Tibial artery (tissue), 4 donors: ENCODE measurements at regions not wholly inside any gene's neighbourhood (a gene's known extent, or its start where the extent isn't known, plus 50 kb on each side); places are given as distances from the start of the nearest gene placed in this dataset.

Source experiments
- DNase-seq, 2 donors: peaks; one replicate each; pipeline ENCODE4 v3.0.0-alpha.2; 2019
- H3K27ac ChIP-seq, 2 donors: fragments of 200-600 bp; sonication (generic) in 1 of 2; 1 replicate in 1 of 2; 2 replicates in 1 of 2; pipeline ENCODE4 v1.5.1; 2018 to 2019; ENCODE audit warnings: mild to moderate bottlenecking in 1 of 2
- H3K27me3 ChIP-seq, 2 donors: fragments of 200-600 bp; sonication (generic) in 1 of 2; one replicate each; pipeline versions ENCODE4 v1.5.1 to v1.6.0; 2016 to 2019
- H3K36me3 ChIP-seq, 3 donors: fragments of 200-600 bp; sonication (generic) in 2 of 3; one replicate each; pipeline ENCODE4 v1.5.1; 2016 to 2019; ENCODE audit warnings: mild to moderate bottlenecking in 2 of 3
- H3K4me1 ChIP-seq, 4 donors: fragments of 200-600 bp; sonication (generic) in 2 of 4; 1 replicate in 3 of 4; 2 replicates in 1 of 4; pipeline ENCODE4 v1.5.1; 2016 to 2019
- H3K4me3 ChIP-seq, 2 donors: fragments of 200-600 bp; sonication (generic) in 1 of 2; 1 replicate in 1 of 2; 2 replicates in 1 of 2; pipeline ENCODE4 v1.5.1; 2018 to 2019; ENCODE audit warnings: mild to moderate bottlenecking in 2 of 2
- H3K9me3 ChIP-seq, 3 donors: fragments of 200-600 bp; sonication (generic) in 1 of 3; one replicate each; pipeline ENCODE4 v1.5.1; 2016 to 2019
- CTCF ChIP-seq, 2 experiments: fragments of 200-600 bp in 1 of 2; fragments of 450-650 bp in 1 of 2; IDR thresholded peaks; one replicate each; pipeline ENCODE4 v1.5.1; 2017 to 2019; ENCODE audit warnings: antibody characterized with exemption in 2 of 2, mild to moderate bottlenecking in 1 of 2, moderate library complexity in 1 of 2
- intact Hi-C: fragments of 100-400 bp; cut with DNase I; formaldehyde crosslinking; loops from one replicate; pipeline ENCODE4 v1.15.0; 2023; ENCODE audit warnings: low total_unique reads

DNA sequence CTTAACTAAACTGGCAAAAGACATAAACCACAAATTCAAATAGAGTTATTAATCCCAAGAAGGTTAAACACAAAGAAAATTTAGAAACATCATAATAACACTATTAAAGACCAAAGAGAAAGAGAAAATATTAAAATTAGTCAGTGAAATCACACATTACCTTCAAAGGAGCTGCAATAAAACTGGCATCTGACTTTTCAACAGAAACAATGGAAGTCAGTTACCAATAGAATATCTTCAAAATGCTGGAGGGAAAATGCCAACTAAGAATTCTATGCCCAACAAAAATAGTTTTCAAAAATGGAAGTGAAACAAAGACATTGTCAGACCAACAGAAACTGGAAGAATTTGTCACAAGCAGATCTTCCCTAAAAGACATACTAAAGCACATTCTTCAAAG, 68.7 kb upstream of the RNF7 start:
- H3K27me3 ChIP-seq = no peaks in the 10 kb centered on the region
- no peak for DNase-seq
- H3K4me3 ChIP-seq = no peak overlapping the region
- TF ChIP-seq CTCF (IDR thresholded peaks at IDR 0.05) = no peak
- peaks cover 0 to 7% (median 0%) of the 10 kb centered on the region in 3 donors for H3K9me3 ChIP-seq
- H3K27ac ChIP-seq = no peak overlapping the region
- intact Hi-C loops = no loop called here
- peaks cover 0 to 1% (median 0%) of the 10 kb centered on the region in 4 donors for H3K4me1 ChIP-seq
- no peaks in the 10 kb centered on the region for H3K36me3 ChIP-seq

- no peaks in the 10 kb centered on the region for H3K36me3 ChIP-seq
- no peak for DNase-seq
- H3K4me3 ChIP-seq = no peak overlapping the region
- H3K4me1 ChIP-seq = peaks cover 0 to 11% (median 4%) of the 10 kb centered on the region in 4 donors
- no peaks in the 10 kb centered on the region for H3K9me3 ChIP-seq
- H3K27ac ChIP-seq = no peak overlapping the region
- TF ChIP-seq CTCF (IDR thresholded peaks at IDR 0.05) = no peak
- H3K27me3 ChIP-seq = no peaks in the 10 kb centered on the region
- intact Hi-C loops = no loop called here
Observed at GRCh38 chr3:141677701-141678100, 60.4 kb upstream of the RNF7 start.

DNA sequence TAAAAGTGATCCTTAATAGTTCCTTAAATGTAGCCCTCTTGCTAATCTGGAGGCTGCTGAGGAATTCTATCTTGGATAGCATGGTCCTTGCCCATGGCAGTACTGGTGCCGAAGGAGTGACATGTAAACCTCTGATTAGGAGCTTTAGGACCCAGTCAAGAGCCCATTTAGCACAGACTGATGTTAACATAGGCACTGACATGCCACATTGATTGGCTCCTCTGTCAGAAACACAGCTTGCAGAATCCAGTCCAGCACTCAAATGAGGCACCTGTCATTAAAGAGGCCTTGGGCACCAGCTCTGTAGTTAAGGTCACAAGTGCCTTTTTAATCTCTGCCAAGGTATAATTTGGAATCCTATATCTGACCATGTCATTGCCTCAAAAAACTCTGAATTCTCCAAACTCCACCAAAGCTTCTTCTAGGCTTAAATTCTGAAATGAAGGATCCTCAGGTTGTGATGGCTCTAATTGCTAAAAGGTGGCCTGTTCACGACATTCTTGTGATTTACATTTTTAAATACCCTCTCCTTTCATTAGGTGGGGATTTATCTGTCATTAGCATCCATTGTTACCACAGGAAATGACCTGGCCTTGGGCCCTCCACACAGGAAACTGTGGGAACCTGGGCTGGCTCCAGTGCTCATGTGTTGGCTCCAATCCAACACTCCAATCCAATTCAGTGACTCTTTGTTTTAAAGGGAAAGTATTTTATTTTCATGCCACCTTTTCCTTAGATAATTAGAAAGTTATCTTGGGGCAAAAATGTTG, 57.3 kb upstream of the RNF7 start:
- H3K4me1 ChIP-seq = peaks cover 0 to 11% (median 4%) of the 10 kb centered on the region in 4 donors
- H3K27me3 ChIP-seq = no peaks in the 10 kb centered on the region
- H3K36me3 ChIP-seq = no peaks in the 10 kb centered on the region
- H3K27ac ChIP-seq = no peak overlapping the region
- no peaks in the 10 kb centered on the region for H3K9me3 ChIP-seq
- intact Hi-C loops = no loop called here
- TF ChIP-seq CTCF (IDR thresholded peaks at IDR 0.05) = no peak
- no peak overlapping the region for H3K4me3 ChIP-seq
- no peak for DNase-seq

GRCh38 chr3:141681390-141681780, 56.7 kb upstream of the RNF7 start:
- Histone ChIP-seq H3K36me3 (no peaks in the 10 kb centered on the region), H3K4me1 (peaks cover 0 to 17% (median 6%) of the 10 kb centered on the region in 4 donors), H3K9me3 (no peaks in the 10 kb centered on the region), H3K4me3 (no peak overlapping the region), H3K27me3 (no peaks in the 10 kb centered on the region), H3K27ac (no peak overlapping the region)
- TF ChIP-seq CTCF (IDR thresholded peaks at IDR 0.05) = no peak
- no peak for DNase-seq
- intact Hi-C loops = no loop called here

GRCh38 chr3:141682007-141682406, 56.1 kb upstream of the RNF7 start:
- intact Hi-C loops = no loop called here
- Histone ChIP-seq H3K9me3 (no peaks in the 10 kb centered on the region), H3K27ac (no peak overlapping the region), H3K36me3 (no peaks in the 10 kb centered on the region), H3K4me1 (peaks cover 0 to 19% (median 7%) of the 10 kb centered on the region in 4 donors), H3K4me3 (no peak overlapping the region), H3K27me3 (no peaks in the 10 kb centered on the region)
- no peak for DNase-seq
- no peak for TF ChIP-seq CTCF (IDR thresholded peaks at IDR 0.05)
